Parathyroid adenoma (tissue), 2 donors: ENCODE measurements at regions not wholly inside any gene's neighbourhood (a gene's known extent, or its start where the extent isn't known, plus 50 kb on each side); places are given as distances from the start of the nearest gene placed in this dataset.

Experiments
- H2AFZ ChIP-seq: fragments of 300-600 bp; sonication (generic); one replicate; pipeline ENCODE4 v1.7.0; 2017; ENCODE audit warnings: antibody characterized with exemption, mild to moderate bottlenecking
- H3K27ac ChIP-seq: fragments of 300-600 bp; sonication (generic); one replicate; pipeline ENCODE4 v1.7.0; 2017
- H3K27me3 ChIP-seq: fragments of 300-600 bp; sonication (generic); one replicate; pipeline ENCODE4 v1.7.0; 2017; ENCODE audit warnings: low read length; ENCODE audit not compliant: control insufficient read depth, insufficient read depth
- H3K36me3 ChIP-seq: fragments of 300-600 bp; sonication (generic); one replicate; pipeline ENCODE4 v1.7.0; 2017; ENCODE audit warnings: low read length; ENCODE audit not compliant: control insufficient read depth, insufficient read depth
- H3K4me1 ChIP-seq: fragments of 300-600 bp; sonication (generic); one replicate; pipeline ENCODE4 v1.7.0; 2017; ENCODE audit warnings: control low read depth
- H3K4me2 ChIP-seq: fragments of 300-600 bp; sonication (generic); one replicate; pipeline ENCODE4 v1.7.0; 2017; ENCODE audit warnings: low read length
- H3K4me3 ChIP-seq: fragments of 300-600 bp; sonication (generic); one replicate; pipeline ENCODE4 v1.7.0; 2017; ENCODE audit warnings: low read depth, low read length
- H3K79me2 ChIP-seq: fragments of 300-600 bp; sonication (generic); one replicate; pipeline ENCODE4 v1.7.0; 2017; ENCODE audit warnings: control low read depth
- H3K9ac ChIP-seq: fragments of 300-600 bp; sonication (generic); one replicate; pipeline ENCODE4 v1.7.0; 2017; ENCODE audit warnings: mild to moderate bottlenecking
- H3K9me3 ChIP-seq: fragments of 300-600 bp; sonication (generic); one replicate; pipeline ENCODE4 v1.7.0; 2017; ENCODE audit warnings: low read length; ENCODE audit not compliant: control insufficient read depth
- TF ChIP-seq, protein P1 (sequence below): fragments of 300-600 bp; sonication (generic); IDR thresholded peaks from one replicate; pipeline ENCODE4 v1.7.0; 2017; ENCODE audit warnings: antibody characterized with exemption, mild to moderate bottlenecking
- donor health status: primary hyperparathyroidism.

- Histone ChIP-seq H3K4me2 (no peak overlapping the region), H3K27me3 (no peaks in the 10 kb centered on the region), H2AFZ (no peak overlapping the region), H3K4me3 (no peak overlapping the region), H3K9me3 (no peaks in the 10 kb centered on the region), H3K9ac (no peak overlapping the region), H3K27ac (no peak overlapping the region), H3K79me2 (no peaks in the 10 kb centered on the region), H3K4me1 (no peaks in the 10 kb centered on the region), H3K36me3 (no peaks in the 10 kb centered on the region)
- TF ChIP-seq, protein P1, sequence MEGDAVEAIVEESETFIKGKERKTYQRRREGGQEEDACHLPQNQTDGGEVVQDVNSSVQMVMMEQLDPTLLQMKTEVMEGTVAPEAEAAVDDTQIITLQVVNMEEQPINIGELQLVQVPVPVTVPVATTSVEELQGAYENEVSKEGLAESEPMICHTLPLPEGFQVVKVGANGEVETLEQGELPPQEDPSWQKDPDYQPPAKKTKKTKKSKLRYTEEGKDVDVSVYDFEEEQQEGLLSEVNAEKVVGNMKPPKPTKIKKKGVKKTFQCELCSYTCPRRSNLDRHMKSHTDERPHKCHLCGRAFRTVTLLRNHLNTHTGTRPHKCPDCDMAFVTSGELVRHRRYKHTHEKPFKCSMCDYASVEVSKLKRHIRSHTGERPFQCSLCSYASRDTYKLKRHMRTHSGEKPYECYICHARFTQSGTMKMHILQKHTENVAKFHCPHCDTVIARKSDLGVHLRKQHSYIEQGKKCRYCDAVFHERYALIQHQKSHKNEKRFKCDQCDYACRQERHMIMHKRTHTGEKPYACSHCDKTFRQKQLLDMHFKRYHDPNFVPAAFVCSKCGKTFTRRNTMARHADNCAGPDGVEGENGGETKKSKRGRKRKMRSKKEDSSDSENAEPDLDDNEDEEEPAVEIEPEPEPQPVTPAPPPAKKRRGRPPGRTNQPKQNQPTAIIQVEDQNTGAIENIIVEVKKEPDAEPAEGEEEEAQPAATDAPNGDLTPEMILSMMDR: no peak
Observed at GRCh38 chrX:39176105-39176504, 374.8 kb downstream of the MID1IP1 start.

- Histone ChIP-seq H3K9me3 (no peaks in the 10 kb centered on the region), H2AFZ (no peak overlapping the region), H3K9ac (no peak overlapping the region), H3K79me2 (no peaks in the 10 kb centered on the region), H3K4me1 (no peaks in the 10 kb centered on the region), H3K27ac (no peak overlapping the region), H3K4me2 (no peak overlapping the region), H3K4me3 (no peak overlapping the region), H3K36me3 (no peaks in the 10 kb centered on the region), H3K27me3 (no peaks in the 10 kb centered on the region)
- TF ChIP-seq, protein P1: no peak
Observed at GRCh38 chrX:39189431-39189830, 388.2 kb downstream of the MID1IP1 start.

DNA sequence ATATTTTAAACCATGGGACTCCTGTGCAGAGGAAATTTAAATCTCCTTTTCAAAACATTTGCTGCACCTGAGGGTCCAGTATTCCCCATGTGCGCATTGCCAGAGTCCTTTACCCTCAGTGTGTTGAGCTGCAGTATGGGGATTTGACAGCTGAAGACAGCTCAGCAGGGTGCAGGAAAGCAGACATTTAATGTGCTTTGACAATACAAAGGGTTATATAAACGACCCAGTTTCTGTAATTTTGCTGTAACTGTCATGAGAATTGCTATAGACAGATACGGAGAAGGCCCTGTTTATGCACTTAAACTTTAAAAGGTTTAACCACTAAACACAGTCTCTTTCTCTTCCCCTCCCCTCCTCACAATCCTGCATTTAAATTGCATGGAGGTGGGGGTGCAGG, 393.4 kb downstream of the MID1IP1 start:
- Histone ChIP-seq H3K9ac (no peak overlapping the region), H3K36me3 (no peaks in the 10 kb centered on the region), H3K9me3 (no peaks in the 10 kb centered on the region), H3K4me1 (no peaks in the 10 kb centered on the region), H3K79me2 (no peaks in the 10 kb centered on the region), H3K4me3 (no peak overlapping the region), H3K4me2 (no peak overlapping the region), H3K27ac (no peak overlapping the region), H3K27me3 (no peaks in the 10 kb centered on the region), H2AFZ (no peak overlapping the region)
- TF ChIP-seq, protein P1: no peak

DNA sequence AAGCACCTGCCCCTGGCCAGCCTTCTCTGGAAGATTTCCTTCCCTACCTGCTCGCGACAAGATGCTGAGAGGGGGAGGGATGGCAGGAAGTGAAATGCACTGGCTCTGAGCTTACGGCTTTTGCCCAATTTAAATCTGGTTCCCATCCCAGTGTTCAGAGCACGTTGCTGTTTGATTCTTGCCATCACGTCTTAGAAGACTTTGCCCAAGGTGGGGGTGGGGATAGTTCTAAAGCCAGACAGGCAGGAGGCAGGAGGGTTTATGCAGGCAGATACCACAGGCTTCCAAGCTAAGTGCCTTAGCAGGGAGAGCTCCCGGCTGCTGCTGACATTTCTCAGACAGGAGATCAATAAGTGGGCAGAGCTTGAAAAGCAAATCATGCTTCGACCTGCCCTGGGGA, 393.9 kb downstream of the MID1IP1 start:
- H2AFZ ChIP-seq: no peak overlapping the region
- no peaks in the 10 kb centered on the region for H3K36me3 ChIP-seq
- H3K4me3 ChIP-seq: no peak overlapping the region
- TF ChIP-seq, protein P1: no peak
- no peaks in the 10 kb centered on the region for H3K4me1 ChIP-seq
- no peak overlapping the region for H3K9ac ChIP-seq
- H3K27me3 ChIP-seq: no peaks in the 10 kb centered on the region
- no peak overlapping the region for H3K27ac ChIP-seq
- H3K79me2 ChIP-seq: no peaks in the 10 kb centered on the region
- H3K9me3 ChIP-seq: no peaks in the 10 kb centered on the region
- H3K4me2 ChIP-seq: no peak overlapping the region

DNA sequence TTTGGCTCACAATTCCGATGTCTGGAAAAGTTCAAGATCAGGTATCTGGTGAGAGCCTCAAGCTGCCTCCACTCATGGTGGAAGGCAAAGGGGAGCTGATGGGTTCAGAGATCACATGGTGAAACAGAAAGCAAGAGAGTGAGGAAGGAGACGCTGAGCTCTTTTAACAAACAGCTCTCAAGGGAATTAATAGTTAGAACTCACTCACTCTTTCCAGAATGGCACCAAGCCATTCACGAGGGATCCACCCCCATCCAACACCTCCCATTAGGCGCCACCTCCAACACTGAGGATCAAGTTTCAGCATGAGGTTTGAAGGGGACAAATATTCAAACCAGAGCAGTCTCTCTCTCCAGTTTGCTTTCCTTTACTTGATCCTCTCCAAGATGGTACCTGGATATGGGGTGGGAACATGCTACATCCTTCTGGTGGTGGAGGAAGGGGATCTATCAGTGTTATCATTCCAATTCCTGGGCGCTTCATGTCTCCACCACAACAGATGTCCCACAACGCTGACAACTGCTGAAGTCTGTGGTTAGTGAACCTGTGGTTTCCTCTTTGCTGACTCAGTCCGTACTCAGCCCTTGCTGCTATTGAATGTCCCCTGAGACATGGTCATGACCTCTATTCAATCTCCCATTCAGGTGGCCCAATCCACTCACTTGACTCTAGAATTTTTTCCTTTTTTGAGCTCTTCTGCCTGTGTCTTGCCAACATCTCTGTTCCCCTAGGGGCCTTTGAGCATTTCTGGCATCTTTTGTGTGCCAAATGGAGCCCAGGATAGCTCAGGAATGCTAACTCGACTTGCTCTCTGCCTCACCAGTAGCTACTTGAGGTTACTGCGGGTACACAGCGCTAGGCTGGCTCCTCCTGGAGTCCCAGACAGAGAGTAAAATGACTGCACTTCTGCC, 395.2 kb downstream of the MID1IP1 start:
- Histone ChIP-seq H3K27ac (no peak overlapping the region), H3K4me2 (no peak overlapping the region), H3K4me3 (no peak overlapping the region), H3K4me1 (no peaks in the 10 kb centered on the region), H3K36me3 (no peaks in the 10 kb centered on the region), H3K27me3 (no peaks in the 10 kb centered on the region), H3K9ac (no peak overlapping the region), H3K9me3 (no peaks in the 10 kb centered on the region), H3K79me2 (no peaks in the 10 kb centered on the region), H2AFZ (peak overlapping the region; percentile 60)
- TF ChIP-seq, protein P1: no peak
